ENCODE measurements at regions not wholly inside any gene's neighbourhood (a gene's known extent, or its start where the extent isn't known, plus 50 kb on each side); places are given as distances from the start of the nearest gene placed in this dataset.

GRCh38 chr2:42108852-42109251 is 60.3 kb upstream of the EML4 start:
- Histone ChIP-seq H3K27me3 (no peaks in the 10 kb centered on the region), H3K27ac (no peak overlapping the region), H3K36me3 (no peaks in the 10 kb centered on the region), H3K4me1 (peaks cover 29 to 74% (median 51%) of the 10 kb centered on the region in 10 experiments), H4K20me1 (no peaks in the 10 kb centered on the region), H3K4me2 (peak overlapping the region in 7 of 11 experiments; percentile 2 to 95 (median 24); a peak in 9 of 22 replicates), H3K4me3 (no peak overlapping the region), H3K9me3 (replicated peaks in 1 of 11) (no peaks in the 10 kb centered on the region), H3K9ac (no peak overlapping the region)
- no peak for TF ChIP-seq Cebpa-rat (IDR thresholded peaks at IDR 0.05)

- no peaks in the 10 kb centered on the region for H4K20me1 ChIP-seq
- H3K4me3 ChIP-seq = no peak overlapping the region
- H3K27ac ChIP-seq = no peak overlapping the region
- peak overlapping the region in 6 of 11 experiments; percentile 8 to 47 (median 22); a peak in 6 of 22 replicates for H3K4me2 ChIP-seq
- H3K36me3 ChIP-seq = no peaks in the 10 kb centered on the region
- H3K27me3 ChIP-seq = no peaks in the 10 kb centered on the region
- no peak overlapping the region for H3K9ac ChIP-seq
- TF ChIP-seq Cebpa-rat (IDR thresholded peaks at IDR 0.05) = no peak
- no peaks in the 10 kb centered on the region for H3K9me3 ChIP-seq (replicated peaks in 1 of 11)
- H3K4me1 ChIP-seq = peaks cover 19 to 74% (median 39%) of the 10 kb centered on the region in 10 experiments
Measured at GRCh38 chr2:42109959-42110640, 59.1 kb upstream of the EML4 start.

- no peak overlapping the region for H3K27ac ChIP-seq
- no peak for TF ChIP-seq Cebpa-rat (IDR thresholded peaks at IDR 0.05)
- no peaks in the 10 kb centered on the region for H3K27me3 ChIP-seq
- H3K4me3 ChIP-seq = no peak overlapping the region
- H3K9me3 ChIP-seq (replicated peaks in 1 of 11) = no peaks in the 10 kb centered on the region
- no peak overlapping the region for H3K9ac ChIP-seq
- H3K4me1 ChIP-seq = peaks cover 12 to 74% (median 33%) of the 10 kb centered on the region in 10 experiments
- H3K4me2 ChIP-seq = peak overlapping the region in 6 of 11 experiments; percentile 8 to 47 (median 22); a peak in 7 of 22 replicates
- H4K20me1 ChIP-seq = no peaks in the 10 kb centered on the region
- H3K36me3 ChIP-seq = no peaks in the 10 kb centered on the region
Measured at GRCh38 chr2:42110641-42111322, 58.4 kb upstream of the EML4 start.

- no peak for TF ChIP-seq Cebpa-rat (IDR thresholded peaks at IDR 0.05)
- H3K4me3 ChIP-seq = no peak overlapping the region
- H3K9ac ChIP-seq = no peak overlapping the region
- H3K27me3 ChIP-seq = no peaks in the 10 kb centered on the region
- H3K9me3 ChIP-seq (replicated peaks in 1 of 11) = no peaks in the 10 kb centered on the region
- H3K36me3 ChIP-seq = no peaks in the 10 kb centered on the region
- no peak overlapping the region for H3K27ac ChIP-seq
- no peaks in the 10 kb centered on the region for H4K20me1 ChIP-seq
- 0 out of 22 replicates have a peak overlapping the region, but pooled peaks of 2 of the 11 experiments have one; percentile 9 to 11 for H3K4me2 ChIP-seq
- peaks cover 2 to 74% (median 30%) of the 10 kb centered on the region in 10 experiments; a peak in 19 of 20 replicates for H3K4me1 ChIP-seq
Measured at GRCh38 chr2:42112418-42112817, 56.7 kb upstream of the EML4 start.

- Histone ChIP-seq H3K27me3 (no peaks in the 10 kb centered on the region), H3K4me3 (no peak overlapping the region), H3K9ac (no peak overlapping the region), H3K4me2 (peak overlapping the region in 3 of 11 experiments; percentile 3 to 20 (median 8); a peak in 2 of 22 replicates), H3K4me1 (peaks cover 12 to 70% (median 36%) of the 10 kb centered on the region in 10 experiments), H3K9me3 (replicated peaks in 1 of 11) (no peaks in the 10 kb centered on the region), H3K36me3 (no peaks in the 10 kb centered on the region), H3K27ac (no peak overlapping the region), H4K20me1 (no peaks in the 10 kb centered on the region)
- TF ChIP-seq Cebpa-rat (IDR thresholded peaks at IDR 0.05) = no peak
Measured at GRCh38 chr2:42113452-42113851, 55.7 kb upstream of the EML4 start.

- no peaks in the 10 kb centered on the region for H4K20me1 ChIP-seq
- H3K4me1 ChIP-seq = peaks cover 17 to 70% (median 40%) of the 10 kb centered on the region in 10 experiments
- H3K27me3 ChIP-seq = no peaks in the 10 kb centered on the region
- no peak overlapping the region for H3K4me3 ChIP-seq
- no peaks in the 10 kb centered on the region for H3K9me3 ChIP-seq (replicated peaks in 1 of 11)
- TF ChIP-seq Cebpa-rat (IDR thresholded peaks at IDR 0.05) = no peak
- H3K36me3 ChIP-seq = no peaks in the 10 kb centered on the region
- no peak overlapping the region for H3K9ac ChIP-seq
- H3K4me2 ChIP-seq = peak overlapping the region in 3 of 11 experiments; percentile 3 to 80 (median 20); a peak in 4 of 22 replicates
- H3K27ac ChIP-seq = no peak overlapping the region
Measured at GRCh38 chr2:42114091-42114490, 55.1 kb upstream of the EML4 start.

GRCh38 chr2:42115588-42115987 is 53.6 kb upstream of the EML4 start:
- Histone ChIP-seq H3K27me3 (no peaks in the 10 kb centered on the region), H3K4me3 (no peak overlapping the region), H4K20me1 (no peaks in the 10 kb centered on the region), H3K9ac (no peak overlapping the region), H3K4me1 (peaks cover 17 to 62% (median 36%) of the 10 kb centered on the region in 10 experiments), H3K36me3 (no peaks in the 10 kb centered on the region), H3K4me2 (peak overlapping the region in 3 of 11 experiments; percentile 6 to 88 (median 80); a peak in 1 of 22 replicates), H3K27ac (peak overlapping the region in 1 of 11 experiments; percentile 81; a peak in 1 of 22 replicates), H3K9me3 (replicated peaks in 1 of 11) (no peaks in the 10 kb centered on the region)
- TF ChIP-seq Cebpa-rat (IDR thresholded peaks at IDR 0.05) = no peak

- Histone ChIP-seq H3K9ac (peak overlapping the region in 2 of 11 experiments; percentile 2 to 47; a peak in 3 of 22 replicates), H3K4me2 (peak overlapping the region in 7 of 11 experiments; percentile 79 to 88 (median 82); a peak in 12 of 22 replicates), H3K9me3 (replicated peaks in 1 of 11) (peaks cover 5 to 6% (median 5%) of the 10 kb centered on the region in 11 experiments; a peak in 20 of 22 replicates), H4K20me1 (no peaks in the 10 kb centered on the region), H3K36me3 (no peaks in the 10 kb centered on the region), H3K4me1 (peaks cover 17 to 59% (median 34%) of the 10 kb centered on the region in 10 experiments), H3K27ac (peak overlapping the region in 7 of 11 experiments; percentile 74 to 85 (median 79); a peak in 14 of 22 replicates), H3K4me3 (no peak overlapping the region), H3K27me3 (no peaks in the 10 kb centered on the region)
- no peak for TF ChIP-seq Cebpa-rat (IDR thresholded peaks at IDR 0.05)
Measured at GRCh38 chr2:42116195-42117181, 52.7 kb upstream of the EML4 start.
